OCI-LY1 (cell line): ENCODE measurements at regions not wholly inside any gene's neighbourhood (a gene's known extent, or its start where the extent isn't known, plus 50 kb on each side); places are given as distances from the start of the nearest gene placed in this dataset.

Source experiments
- H2AFZ ChIP-seq: fragments of 200-600 bp; sonication (generic), shearing (Covaris generic); 2 replicates; pipeline ENCODE4 v1.6.0; 2014; ENCODE audit warnings: antibody characterized with exemption, mild to moderate bottlenecking, low read length
- H3F3A ChIP-seq: fragments of 200-600 bp; sonication (generic), shearing (Covaris generic); 2 replicates; pipeline ENCODE4 v1.6.0; 2014; ENCODE audit warnings: mild to moderate bottlenecking, antibody characterized with exemption, low read length, moderate library complexity; ENCODE audit not compliant: insufficient read depth
- H3K27ac ChIP-seq: fragments of 200-600 bp; sonication (generic); 2 replicates; pipeline ENCODE4 v1.5.1; 2014; ENCODE audit warnings: low read length, mixed run types, mild to moderate bottlenecking, low read depth; ENCODE audit not compliant: poor library complexity, severe bottlenecking
- H3K27me3 ChIP-seq: fragments of 200-600 bp; sonication (generic); 2 replicates; pipeline ENCODE4 v1.6.0; 2014; ENCODE audit warnings: antibody characterized with exemption, mild to moderate bottlenecking, low read length, moderate library complexity; ENCODE audit not compliant: insufficient read depth
- H3K36me3 ChIP-seq: fragments of 200-600 bp; sonication (generic); 2 replicates; pipeline ENCODE4 v1.6.1; 2014; ENCODE audit warnings: mild to moderate bottlenecking, antibody characterized with exemption, low read length, moderate library complexity, mixed read lengths; ENCODE audit not compliant: insufficient read depth
- H3K4me1 ChIP-seq: fragments of 200-600 bp; sonication (generic); 2 replicates; pipeline ENCODE4 v1.5.1; 2014; ENCODE audit warnings: mild to moderate bottlenecking, low read length, moderate library complexity; ENCODE audit not compliant: insufficient read depth, severe bottlenecking
- H3K4me2 ChIP-seq: fragments of 200-600 bp; sonication (generic), shearing (Covaris generic); 2 replicates; pipeline ENCODE4 v1.6.1; 2014; ENCODE audit warnings: low read length
- H3K4me3 ChIP-seq: fragments of 200-600 bp; sonication (generic); 2 replicates; pipeline ENCODE4 v1.5.1; 2014; ENCODE audit warnings: low read length, low read depth, mild to moderate bottlenecking, mixed read lengths; ENCODE audit not compliant: poor library complexity, severe bottlenecking
- H3K79me2 ChIP-seq: fragments of 200-600 bp; shearing (Covaris generic); 2 replicates; pipeline ENCODE4 v1.6.1; 2016; ENCODE audit warnings: mixed run types, low read length, mixed read lengths; ENCODE audit not compliant: insufficient read depth
- H3K9ac ChIP-seq: fragments of 200-600 bp; sonication (generic), shearing (Covaris generic); 2 replicates; pipeline ENCODE4 v1.6.1; 2014; ENCODE audit warnings: mild to moderate bottlenecking, low read length, mixed read lengths
- H3K9me2 ChIP-seq: fragments of 200-600 bp; sonication (generic), shearing (Covaris generic); 2 replicates; pipeline ENCODE4 v1.6.1; 2014; ENCODE audit warnings: low read depth, mild to moderate bottlenecking, low read length, mixed read lengths
- H3K9me3 ChIP-seq: fragments of 200-600 bp; shearing (Covaris generic); 2 replicates; pipeline ENCODE4 v1.6.1; 2014; ENCODE audit warnings: low read length, mixed read lengths
- H4K20me1 ChIP-seq: fragments of 200-600 bp; sonication (generic), shearing (Covaris generic); 2 replicates; pipeline ENCODE4 v1.6.0; 2016; ENCODE audit warnings: mild to moderate bottlenecking, low read length; ENCODE audit not compliant: insufficient read depth
- CTCF ChIP-seq: fragments of 200-600 bp; sonication (generic), shearing (Covaris generic); IDR thresholded peaks from 2 replicates; pipeline ENCODE4 v1.5.1; 2017; ENCODE audit warnings: mild to moderate bottlenecking, antibody characterized with exemption, low read length, moderate library complexity, mixed read lengths
- EZH2 ChIP-seq: fragments of 200-600 bp; sonication (generic), shearing (Covaris generic); IDR thresholded peaks from 2 replicates; pipeline ENCODE4 v1.8.0; 2017; ENCODE audit warnings: borderline replicate concordance, mixed run types, mild to moderate bottlenecking, antibody characterized with exemption, low read length, moderate library complexity, mixed read lengths

DNA sequence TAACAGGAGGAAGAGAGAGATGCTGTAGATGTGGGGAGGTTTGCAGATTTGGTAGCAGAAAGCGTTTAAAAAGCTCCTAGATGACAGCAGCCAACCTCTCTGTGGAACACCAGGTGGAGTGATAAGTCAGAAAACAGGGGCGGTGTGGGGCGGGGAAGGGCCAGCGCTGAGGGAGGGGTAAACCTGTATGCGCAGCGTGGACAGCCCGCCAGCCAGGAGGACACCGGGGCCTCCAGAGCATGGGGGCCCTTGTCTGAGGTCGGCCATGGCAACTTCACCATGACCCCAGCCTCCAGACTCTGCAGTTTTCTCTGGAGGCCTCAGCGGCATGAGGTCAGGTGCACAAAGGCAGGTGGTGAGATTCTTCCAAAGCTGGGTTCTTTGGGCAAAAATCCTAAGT is 423.7 kb downstream of the BRD1 start:
- TF ChIP-seq CTCF, result no peak
- no peak for TF ChIP-seq EZH2

GRCh38 chr22:49403102-49403501 is 424.6 kb downstream of the BRD1 start:
- Histone ChIP-seq H4K20me1 (no peaks in the 10 kb centered on the region), H3K4me2 (no peak overlapping the region), H3K27ac (no peak overlapping the region), H3K4me3 (no peak overlapping the region), H2AFZ (no peak overlapping the region), H3K9me2 (no peaks in the 10 kb centered on the region), H3F3A (no peaks in the 10 kb centered on the region), H3K79me2 (no peaks in the 10 kb centered on the region), H3K4me1 (no peaks in the 10 kb centered on the region), H3K27me3 (0 out of 2 replicates have a peak, but pooled peaks cover 7% of the 10 kb centered on the region), H3K9me3 (no peaks in the 10 kb centered on the region), H3K9ac (no peak overlapping the region), H3K36me3 (no peaks in the 10 kb centered on the region)
- no peak for TF ChIP-seq CTCF
- no peak for TF ChIP-seq EZH2

More for the DNA sequence above, 423.7 kb downstream of the BRD1 start:
- no peaks in the 10 kb centered on the region for H4K20me1 ChIP-seq
- H3K27ac ChIP-seq, result no peak overlapping the region
- H3K9ac ChIP-seq, result no peak overlapping the region
- H3K36me3 ChIP-seq, result no peaks in the 10 kb centered on the region
- H3K4me3 ChIP-seq, result no peak overlapping the region
- H3K27me3 ChIP-seq, result 0 out of 2 replicates have a peak, but pooled peaks cover 7% of the 10 kb centered on the region
- H3F3A ChIP-seq, result no peaks in the 10 kb centered on the region
- H3K4me2 ChIP-seq, result no peak overlapping the region
- H3K9me3 ChIP-seq, result no peaks in the 10 kb centered on the region
- H3K4me1 ChIP-seq, result no peaks in the 10 kb centered on the region
- no peak overlapping the region for H2AFZ ChIP-seq
- H3K79me2 ChIP-seq, result no peaks in the 10 kb centered on the region
- H3K9me2 ChIP-seq, result no peaks in the 10 kb centered on the region

DNA sequence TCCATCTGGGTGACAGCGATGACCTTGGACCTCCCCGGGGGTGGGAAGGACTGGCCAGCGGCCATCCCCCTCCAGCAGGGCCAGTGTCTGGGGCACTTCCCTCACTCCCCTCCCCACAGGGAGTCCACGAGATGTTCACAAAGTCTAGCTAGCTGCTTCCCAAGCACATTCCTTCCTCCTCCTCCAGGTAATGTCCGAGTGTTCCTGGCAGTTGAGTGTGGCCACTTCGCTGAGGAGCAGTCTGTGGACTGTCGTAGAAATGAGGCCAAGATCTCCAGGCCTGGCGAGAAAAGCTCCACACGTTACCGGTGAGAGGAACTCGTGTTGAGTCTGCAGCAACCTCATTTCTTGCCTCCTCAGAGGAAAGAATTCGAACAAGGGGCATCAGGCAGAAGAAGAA is 425.5 kb downstream of the BRD1 start:
- Histone ChIP-seq H3K9ac (no peak overlapping the region), H3K4me2 (no peak overlapping the region), H3K9me2 (no peaks in the 10 kb centered on the region), H3K27ac (no peak overlapping the region), H4K20me1 (no peaks in the 10 kb centered on the region), H3K9me3 (no peaks in the 10 kb centered on the region), H3K4me3 (no peak overlapping the region), H2AFZ (no peak overlapping the region), H3K27me3 (0 out of 2 replicates have a peak, but pooled peaks cover 7% of the 10 kb centered on the region), H3F3A (no peaks in the 10 kb centered on the region), H3K36me3 (no peaks in the 10 kb centered on the region), H3K4me1 (no peaks in the 10 kb centered on the region), H3K79me2 (no peaks in the 10 kb centered on the region)
- TF ChIP-seq CTCF (no peak), EZH2 (no peak)
